HG02759 (cell line): ENCODE measurements at regions not wholly inside any gene's neighbourhood (a gene's known extent, or its start where the extent isn't known, plus 50 kb on each side); places are given as distances from the start of the nearest gene placed in this dataset.

Source experiments
- ATAC-seq: cut with Tn5 transposase; IDR thresholded peaks from one replicate; pipeline ENCODE4 v1.9.1; 2021; ENCODE audit warnings: mild to moderate bottlenecking, moderate library complexity; ENCODE audit not compliant: unreplicated experiment

DNA sequence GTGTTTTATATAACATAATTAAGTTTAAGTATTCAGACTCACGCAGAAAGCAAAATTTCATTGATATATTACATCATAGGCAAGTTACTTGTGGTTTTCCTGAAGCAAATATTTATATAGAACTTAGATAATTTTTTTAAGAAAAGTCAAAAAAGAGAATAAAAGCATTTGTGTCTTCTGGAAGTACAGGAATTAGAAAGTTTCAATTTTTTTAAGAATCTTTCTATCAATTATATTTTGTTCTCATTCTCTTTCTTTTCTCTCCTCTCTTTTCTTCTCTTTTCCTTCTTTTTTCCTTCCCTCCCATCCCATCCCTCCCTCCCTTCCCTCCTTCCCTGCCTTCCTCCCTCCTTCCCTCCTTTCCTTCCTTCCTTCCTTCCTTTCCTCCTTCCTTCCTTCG lies 120.7 kb upstream of the CDH8 start:
- no peak for ATAC-seq

DNA sequence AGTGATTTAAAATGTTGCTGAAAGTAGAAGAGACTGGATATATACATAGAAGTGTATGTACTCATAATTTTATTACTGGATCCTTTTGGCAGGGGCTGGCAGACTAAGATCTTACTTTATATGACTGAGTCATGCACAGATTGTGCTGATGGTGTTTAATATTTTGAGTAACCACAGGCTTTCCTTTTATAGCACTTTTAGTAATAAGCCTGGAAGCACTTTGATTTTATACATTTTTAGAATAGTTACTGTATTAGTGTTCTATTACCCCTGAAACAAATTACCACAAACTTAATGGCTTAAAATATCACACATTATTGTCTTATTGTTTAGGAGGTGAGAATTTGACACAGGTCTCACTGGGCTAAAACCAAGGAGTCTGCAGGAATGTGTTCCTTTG lies 113.4 kb upstream of the CDH8 start:
- no peak for ATAC-seq

DNA sequence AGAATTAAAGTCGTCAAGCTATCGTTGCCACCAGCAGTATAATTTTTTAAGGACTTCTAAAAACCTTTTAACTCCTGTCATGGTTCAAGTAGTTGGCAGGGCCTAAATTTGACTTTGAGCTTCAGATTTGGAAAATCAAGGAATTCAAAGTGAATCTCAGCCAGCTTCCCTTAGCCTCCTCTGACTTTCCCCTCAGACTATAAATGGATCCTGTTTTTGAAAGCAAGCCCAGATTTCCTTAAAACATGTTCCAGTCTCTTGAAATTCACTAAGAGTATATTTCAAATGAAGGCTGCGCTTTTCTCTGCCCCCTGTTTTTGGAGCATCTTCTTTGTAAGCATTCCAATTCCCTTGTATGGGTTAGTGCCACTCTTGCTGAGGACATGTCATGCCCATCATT lies 101.8 kb upstream of the CDH8 start:
- ATAC-seq = no peak

DNA sequence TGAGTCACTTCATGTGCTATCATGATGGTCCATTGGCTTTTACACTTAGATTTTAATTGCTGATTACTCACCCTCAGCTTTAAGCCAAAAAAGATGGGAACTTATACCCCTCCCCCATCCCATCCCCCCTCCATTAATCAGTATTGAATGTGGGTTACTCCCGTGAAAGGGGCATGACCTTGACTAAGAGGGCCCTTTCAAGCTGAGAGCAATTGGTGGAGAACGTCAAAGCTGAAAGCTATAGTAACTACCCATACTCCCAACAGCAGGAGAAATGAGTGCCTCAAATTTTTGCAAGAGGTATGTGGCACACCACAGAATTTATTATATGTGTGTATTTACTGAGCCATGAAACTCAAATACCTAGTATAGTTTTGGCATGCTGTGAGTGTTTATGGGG lies 99.7 kb upstream of the CDH8 start:
- no peak for ATAC-seq

DNA sequence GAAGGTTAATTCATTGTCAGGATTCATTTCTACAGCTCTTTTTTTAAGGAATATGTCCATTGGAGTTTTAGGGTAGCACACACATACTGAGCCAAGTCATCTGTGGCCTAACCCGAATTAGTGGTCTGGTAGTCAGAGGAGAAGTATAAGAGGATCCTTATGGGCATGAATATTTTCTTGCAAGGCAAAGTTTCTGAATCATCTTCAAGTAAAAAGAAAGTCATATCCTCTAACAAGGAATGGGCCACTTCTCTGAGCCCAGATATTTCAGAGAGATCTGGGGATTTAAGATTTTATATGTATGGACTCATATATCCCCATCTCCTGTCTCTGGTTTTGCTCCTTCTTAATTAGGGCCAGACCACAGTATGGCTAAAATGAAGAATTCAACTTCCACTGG lies 99.2 kb upstream of the CDH8 start:
- no peak for ATAC-seq

DNA sequence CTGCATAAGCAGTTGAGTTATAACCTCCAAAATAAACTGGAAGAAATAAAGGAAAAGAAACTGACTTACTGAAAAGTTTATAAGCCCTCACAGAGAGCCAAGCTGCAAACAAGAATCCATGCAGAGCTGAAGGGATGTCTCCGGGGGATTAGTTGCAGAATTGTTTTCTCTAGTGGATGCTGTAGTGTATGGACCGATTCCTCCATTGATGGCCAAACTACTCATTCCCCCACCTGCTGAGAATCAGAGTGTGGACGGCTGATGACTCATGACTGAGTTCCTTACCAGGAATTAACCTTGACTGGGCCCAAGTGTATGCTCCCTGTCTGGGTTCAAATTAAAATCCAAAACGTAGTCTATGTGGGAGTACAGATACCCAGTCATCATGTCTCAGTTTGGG lies 93.9 kb upstream of the CDH8 start:
- ATAC-seq = no peak

DNA sequence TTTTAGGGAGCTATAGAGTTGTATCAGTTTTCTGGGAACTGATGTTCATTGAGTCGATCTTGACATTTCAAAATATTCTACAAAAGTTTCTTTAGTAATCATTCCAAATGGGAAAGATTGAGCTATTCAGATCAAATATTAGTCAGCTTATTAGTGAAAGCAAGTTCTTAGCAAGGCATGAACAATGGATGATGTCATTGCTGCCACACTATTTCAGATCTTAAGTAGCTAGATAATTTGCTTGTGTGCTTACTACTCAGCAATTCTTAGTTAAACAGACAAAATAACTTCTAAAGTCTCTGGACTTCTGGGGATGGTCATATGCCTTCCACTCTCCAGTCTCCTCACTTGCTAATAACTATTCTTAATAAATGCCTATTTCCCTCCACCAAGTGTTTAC lies 69.0 kb upstream of the CDH8 start:
- ATAC-seq = no peak

DNA sequence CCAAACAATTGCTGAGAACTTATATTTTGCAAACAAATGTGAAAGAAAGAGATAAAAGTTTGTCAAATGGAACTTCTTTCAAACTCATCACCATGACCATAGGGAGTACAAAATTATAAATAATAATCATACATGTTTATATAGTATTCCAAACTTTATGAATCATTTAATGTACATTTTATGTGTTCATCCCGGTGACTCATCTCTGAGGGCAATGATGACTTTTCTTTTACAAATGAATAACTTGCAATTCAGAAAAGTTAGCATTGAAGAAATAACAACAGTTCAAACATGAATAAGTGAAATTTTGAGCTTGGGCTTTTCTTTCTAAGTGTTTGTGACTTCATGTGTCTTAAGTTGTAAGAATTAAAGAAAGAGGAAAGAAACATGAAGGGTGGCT lies 66.3 kb upstream of the CDH8 start:
- ATAC-seq = no peak

DNA sequence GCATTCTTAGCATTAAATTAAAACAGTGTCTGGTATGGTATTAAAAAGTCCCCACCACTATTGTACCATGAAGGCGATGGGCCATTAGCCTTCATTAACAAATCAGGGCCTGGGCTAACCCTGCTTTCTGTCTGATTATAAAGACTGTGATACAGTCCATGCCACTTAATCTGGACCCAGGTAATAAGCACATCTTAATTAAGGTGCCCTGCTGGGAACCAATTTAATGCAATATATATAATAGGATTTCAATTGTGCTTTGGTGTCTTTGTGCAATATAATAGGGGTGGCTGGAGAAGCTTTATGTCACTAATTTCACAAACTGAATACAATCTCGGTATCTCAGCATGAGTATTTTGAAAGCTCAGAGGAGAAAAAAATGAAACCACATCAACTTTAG lies 64.4 kb upstream of the CDH8 start:
- ATAC-seq = no peak

DNA sequence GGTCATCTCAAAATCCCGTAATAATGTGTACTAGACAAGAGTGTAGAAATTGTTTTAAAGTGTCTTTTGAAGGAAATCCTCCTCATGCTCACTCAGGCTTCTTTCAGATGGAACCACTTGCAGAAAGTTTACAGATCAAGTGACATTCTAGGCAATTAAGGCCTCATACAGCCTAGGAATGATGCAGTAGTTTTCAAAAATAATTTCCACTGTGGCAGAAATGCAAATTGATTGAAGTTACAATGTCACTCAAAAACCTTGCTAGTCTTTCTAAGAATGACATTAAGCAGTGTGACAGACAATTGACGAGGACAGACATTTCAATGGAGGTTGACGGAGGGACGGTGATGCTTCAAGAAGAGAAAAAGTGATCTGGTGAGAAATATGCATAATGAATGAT lies 53.5 kb upstream of the CDH8 start:
- ATAC-seq = no peak

DNA sequence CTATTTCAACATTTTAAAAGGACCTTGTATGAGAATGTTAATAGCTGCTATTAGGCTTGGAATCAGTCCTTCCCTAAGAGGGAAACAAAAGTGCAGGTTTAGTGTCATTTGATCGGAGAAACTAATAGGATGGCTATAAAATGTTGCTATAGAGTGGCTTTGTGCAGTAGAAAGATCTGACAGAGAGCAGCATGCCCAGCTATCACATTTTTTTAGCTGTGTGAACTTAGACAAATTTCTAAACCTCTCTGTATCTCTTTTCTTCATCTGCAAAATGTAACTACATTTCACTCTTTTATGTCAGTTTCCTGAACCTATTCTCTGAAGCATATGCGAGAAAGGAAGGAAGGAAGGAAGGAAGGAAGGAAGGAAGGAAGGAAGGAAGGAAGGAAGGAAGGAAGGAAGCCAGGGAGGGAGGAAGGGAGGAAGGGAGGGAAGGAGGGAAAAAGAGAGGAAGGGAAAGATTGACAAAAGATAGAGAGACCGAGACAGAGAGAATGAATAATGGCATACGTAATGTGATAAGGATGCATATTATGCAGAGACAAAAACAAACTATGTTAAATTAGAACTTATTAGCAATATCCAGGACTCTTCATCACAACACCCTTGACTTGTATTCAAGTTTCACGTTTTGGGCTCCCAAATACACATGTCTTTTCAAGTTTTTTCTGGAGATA lies 52.6 kb upstream of the CDH8 start:
- no peak for ATAC-seq
